Epithelial cell of prostate (primary cell): ENCODE measurements at regions not wholly inside any gene's neighbourhood (a gene's known extent, or its start where the extent isn't known, plus 50 kb on each side); places are given as distances from the start of the nearest gene placed in this dataset.
A peak's percentile ranks its signal among the peaks of the same experiment; 100 is the strongest.
"Not testable (repeated sequence)": the region's sequence is repeated elsewhere in the genome, so short reads cannot be mapped to it uniquely, and the experiment has no call there.

Source experiments
- DNase-seq: peaks from one replicate; pipeline ENCODE4 v3.0.0-alpha.2; 2011; ENCODE audit warnings: low read depth, low spot score
- H3K27ac ChIP-seq: fragments of 450-650 bp; 2 replicates; pipeline ENCODE4 v1.5.1; 2017; ENCODE audit warnings: mild to moderate bottlenecking

DNA sequence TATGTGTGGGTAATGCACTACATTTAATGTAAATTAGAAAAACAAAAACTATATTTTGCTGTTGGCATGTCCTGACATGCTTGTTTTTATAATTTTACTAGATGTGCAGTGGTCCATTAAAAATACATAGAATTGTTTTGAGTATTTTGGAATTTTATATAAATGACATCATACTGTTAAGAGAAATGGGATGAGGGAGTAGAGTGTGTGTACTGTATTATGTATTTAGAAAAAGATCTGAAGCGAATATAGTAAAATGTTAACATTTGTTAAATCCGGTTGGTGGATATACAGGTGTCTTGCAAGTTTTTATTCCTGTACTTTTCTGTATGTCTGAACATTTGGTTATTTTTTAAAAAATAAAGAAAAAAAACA, 288.4 kb upstream of the SATB1 start:
- DNase-seq, result no peak
- H3K27ac ChIP-seq, result no peak overlapping the region

GRCh38 chr3:18712713-18713576, 287.8 kb upstream of the SATB1 start:
- no peak for DNase-seq

GRCh38 chr3:18704326-18704725, 279.2 kb upstream of the SATB1 start:
- DNase-seq, result no peak
- no peak overlapping the region for H3K27ac ChIP-seq

More at GRCh38 chr3:18712713-18713576, 287.8 kb upstream of the SATB1 start:
- no peak overlapping the region for H3K27ac ChIP-seq

DNA sequence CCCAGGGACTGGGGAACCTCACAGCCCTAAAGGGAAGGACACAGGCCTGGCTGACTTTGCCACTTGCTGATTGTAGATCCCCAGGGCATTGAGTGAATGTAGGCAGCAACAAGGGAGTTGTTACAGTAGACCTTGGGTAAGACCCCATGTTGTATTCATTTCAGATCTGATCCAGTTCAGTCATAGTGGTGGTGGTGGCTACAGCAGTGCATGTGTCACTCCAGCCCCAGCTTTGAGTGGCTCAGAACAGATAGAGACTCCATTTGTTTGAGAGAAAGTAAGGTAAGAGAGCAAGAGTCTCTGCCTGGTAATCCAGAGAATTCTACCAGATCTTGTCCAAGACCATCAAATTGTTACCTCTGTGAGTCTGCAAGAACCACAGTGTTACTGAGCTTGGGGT, 278.7 kb upstream of the SATB1 start:
- DNase-seq, result no peak

GRCh38 chr3:18693588-18694329, 268.6 kb upstream of the SATB1 start:
- H3K27ac ChIP-seq, result not testable (repeated sequence)

More for the DNA sequence above, 278.7 kb upstream of the SATB1 start:
- no peak overlapping the region for H3K27ac ChIP-seq

GRCh38 chr3:18687286-18687685, 262.1 kb upstream of the SATB1 start:
- DNase-seq, result no peak
- no peak overlapping the region for H3K27ac ChIP-seq

More at GRCh38 chr3:18693588-18694329, 268.6 kb upstream of the SATB1 start:
- not testable (repeated sequence) for DNase-seq

GRCh38 chr3:18683900-18684299, 258.8 kb upstream of the SATB1 start:
- H3K27ac ChIP-seq, result no peak overlapping the region
- no peak for DNase-seq

DNA sequence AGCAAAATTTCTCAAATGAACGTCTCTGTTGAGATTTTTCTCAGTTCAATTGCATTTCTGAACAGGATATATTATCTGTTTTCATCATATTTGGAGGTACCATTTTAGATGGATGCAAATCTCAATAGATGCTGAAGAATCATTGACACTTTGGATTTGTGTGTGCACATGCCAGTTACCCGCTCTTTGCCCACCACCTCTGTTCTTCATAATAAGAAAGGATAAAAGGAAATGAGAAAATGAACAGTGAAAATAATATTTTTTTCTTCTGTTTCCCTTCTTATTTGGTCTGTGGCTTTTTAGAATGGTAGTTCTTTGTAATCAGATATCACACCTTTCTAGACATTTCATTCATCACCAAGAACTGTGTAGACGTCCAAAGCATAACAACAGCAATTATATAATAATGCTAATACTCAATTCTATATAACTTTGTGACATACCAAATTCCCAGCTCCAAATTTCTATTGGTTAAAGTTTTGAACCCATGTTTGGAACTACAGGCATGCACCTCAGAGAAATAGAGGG, 256.7 kb upstream of the SATB1 start:
- DNase-seq, result no peak
- H3K27ac ChIP-seq, result no peak overlapping the region

DNA sequence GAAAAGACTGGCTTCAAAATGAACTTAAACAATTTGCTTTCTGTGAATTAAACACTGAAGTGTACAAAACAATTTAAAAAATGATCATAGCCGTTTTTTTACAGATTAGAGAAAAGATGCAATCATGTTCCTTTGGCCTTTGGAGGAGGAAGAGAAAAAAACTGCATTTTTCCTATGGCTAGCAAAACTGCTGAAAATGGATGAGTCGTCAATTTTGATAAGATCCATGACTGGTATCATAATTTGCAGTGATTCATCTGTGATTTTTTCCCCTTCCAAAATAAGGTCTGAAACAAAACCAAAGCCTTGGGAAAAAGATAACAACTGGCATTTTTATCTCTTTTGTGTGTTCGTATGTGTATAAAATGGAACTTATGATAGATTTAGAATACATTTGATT, 255.6 kb upstream of the SATB1 start:
- DNase-seq, result no peak
- no peak overlapping the region for H3K27ac ChIP-seq

DNA sequence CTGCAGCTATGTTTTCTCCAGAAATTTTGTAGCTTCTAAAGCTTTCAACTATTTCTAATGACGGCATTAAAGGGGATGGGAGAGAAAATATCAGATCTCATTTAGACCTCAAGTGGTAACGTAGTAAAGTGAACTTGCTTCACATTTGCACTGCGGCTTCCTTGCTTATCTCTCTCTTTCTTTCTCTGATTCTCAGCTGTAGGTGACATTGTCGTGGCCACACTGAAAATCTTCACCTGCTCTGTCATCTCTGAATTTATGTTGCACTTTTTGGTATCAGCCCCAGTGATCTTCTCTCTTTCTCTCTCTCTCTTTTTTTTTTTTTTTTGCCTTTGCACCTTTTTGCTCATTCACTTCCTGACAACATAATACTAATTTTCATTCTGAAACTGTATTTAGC, 254.1 kb upstream of the SATB1 start:
- DNase-seq, result no peak
- no peak overlapping the region for H3K27ac ChIP-seq

- H3K27ac ChIP-seq, result no peak overlapping the region
- DNase-seq, result no peak
Measured at GRCh38 chr3:18675197-18675596, 250.1 kb upstream of the SATB1 start.

GRCh38 chr3:18672561-18672960, 247.4 kb upstream of the SATB1 start:
- no peak overlapping the region for H3K27ac ChIP-seq
- DNase-seq, result no peak

GRCh38 chr3:18670759-18671158, 245.6 kb upstream of the SATB1 start:
- no peak overlapping the region for H3K27ac ChIP-seq
- DNase-seq, result no peak

DNA sequence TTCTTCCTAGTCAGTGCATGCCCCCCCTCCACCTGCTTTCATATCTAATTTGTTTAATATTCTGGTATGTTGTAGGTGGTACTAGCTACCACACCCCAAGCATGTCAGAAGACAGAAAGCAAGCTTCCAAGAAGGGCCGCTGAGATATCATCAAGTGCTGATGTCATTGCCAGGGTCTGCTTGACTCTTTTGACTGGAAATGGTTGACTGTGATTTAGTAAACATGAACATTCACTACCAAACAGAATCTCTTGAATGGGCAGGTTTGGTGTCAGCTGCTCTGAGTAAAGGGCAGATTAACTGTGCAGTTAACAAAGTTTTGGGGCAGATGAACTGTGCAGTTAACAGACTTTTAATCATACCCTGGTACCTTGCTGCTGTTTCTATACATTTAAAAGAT, 244.2 kb upstream of the SATB1 start:
- H3K27ac ChIP-seq, result no peak overlapping the region
- DNase-seq, result no peak

- DNase-seq, result no peak
- H3K27ac ChIP-seq, result no peak overlapping the region
Measured at GRCh38 chr3:18667552-18667951, 242.4 kb upstream of the SATB1 start.

- peak overlapping the region; percentile 5 for H3K27ac ChIP-seq
- peak; percentile 56 for DNase-seq
Measured at GRCh38 chr3:18666655-18667054, 241.5 kb upstream of the SATB1 start.

DNA sequence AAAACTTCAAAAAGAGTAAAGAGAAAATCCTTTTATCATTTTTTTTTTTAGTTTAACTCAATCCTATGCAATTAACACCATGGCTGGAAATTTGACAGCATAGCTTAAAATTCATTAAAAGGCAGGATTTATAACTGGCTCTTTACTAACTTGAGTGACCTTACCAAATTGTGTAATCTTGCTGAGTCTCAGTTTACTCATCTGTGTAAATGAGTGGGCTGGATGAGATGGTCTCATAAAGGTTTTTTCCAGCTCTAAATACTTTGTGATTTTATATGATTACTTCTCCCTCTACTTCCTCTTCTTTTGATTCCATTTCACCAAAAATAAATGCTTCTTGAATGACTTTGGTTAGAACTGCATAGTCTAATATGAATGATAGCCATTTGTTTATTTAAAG, 234.9 kb upstream of the SATB1 start:
- no peak for DNase-seq
- H3K27ac ChIP-seq, result no peak overlapping the region

DNA sequence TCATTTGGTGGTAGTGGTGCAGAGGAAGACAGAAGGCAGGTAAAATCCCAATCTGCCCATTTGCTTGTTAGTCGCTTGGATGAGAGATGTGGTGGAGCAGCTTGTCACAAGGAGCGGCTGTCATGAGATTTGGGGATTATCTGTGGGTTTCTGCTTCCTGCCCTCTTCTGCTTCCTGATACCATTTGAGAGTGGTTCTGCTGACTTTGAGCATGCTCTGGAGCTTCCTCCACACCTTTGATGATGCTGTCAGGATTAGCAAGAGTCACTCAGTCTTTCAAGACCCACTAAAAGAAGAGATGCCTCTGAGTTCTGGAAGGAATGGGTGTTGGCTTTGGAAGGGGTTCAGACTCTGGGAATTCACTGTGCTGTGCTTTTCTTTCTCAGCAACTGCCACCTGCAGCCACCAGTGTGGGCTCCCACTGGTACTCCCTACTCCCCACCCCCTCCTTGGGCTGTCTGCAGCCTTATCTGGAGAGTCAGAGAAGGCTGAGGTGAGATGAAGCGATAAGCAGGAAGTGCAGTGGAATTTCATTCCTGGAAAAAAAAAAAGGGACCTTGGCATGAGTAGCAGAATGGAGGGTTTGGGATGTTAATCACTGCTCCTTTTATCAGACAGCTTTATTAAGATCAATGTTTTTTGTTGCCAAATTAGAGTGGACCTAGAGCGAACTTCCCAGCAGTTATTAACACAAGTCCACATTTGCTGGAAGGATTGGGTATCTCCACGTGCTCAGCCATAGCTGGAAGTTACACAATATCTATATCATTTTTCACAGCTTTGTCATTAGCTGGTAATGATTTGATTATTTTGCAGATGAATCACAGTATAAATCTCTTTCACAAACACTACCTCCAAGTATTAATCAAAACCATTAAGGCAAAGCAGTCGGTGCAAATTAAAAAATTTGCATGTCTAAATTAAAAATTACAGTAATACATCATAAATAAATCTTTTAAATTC, 233.0 kb upstream of the SATB1 start:
- peak; percentile 10 for DNase-seq
- no peak overlapping the region for H3K27ac ChIP-seq

DNA sequence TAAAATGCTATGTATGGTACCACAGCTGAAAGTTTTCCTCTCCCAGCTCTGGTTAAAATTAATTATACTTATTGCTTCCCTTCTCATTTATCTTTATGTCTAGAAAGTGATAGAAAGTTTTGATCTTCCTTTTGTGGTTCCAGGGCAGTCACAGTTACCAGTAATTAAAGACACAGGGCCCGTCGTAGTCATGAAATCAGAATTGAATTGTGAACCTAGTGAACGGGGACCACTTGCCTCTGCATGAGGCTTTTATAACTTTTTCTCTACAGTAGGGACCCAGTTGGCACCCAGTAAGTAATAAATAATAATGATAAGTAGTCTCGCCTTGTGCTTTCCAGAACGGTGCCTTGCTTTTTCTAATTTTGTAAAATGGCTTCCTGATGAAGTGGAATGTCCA, 231.7 kb upstream of the SATB1 start:
- no peak overlapping the region for H3K27ac ChIP-seq
- no peak for DNase-seq

DNA sequence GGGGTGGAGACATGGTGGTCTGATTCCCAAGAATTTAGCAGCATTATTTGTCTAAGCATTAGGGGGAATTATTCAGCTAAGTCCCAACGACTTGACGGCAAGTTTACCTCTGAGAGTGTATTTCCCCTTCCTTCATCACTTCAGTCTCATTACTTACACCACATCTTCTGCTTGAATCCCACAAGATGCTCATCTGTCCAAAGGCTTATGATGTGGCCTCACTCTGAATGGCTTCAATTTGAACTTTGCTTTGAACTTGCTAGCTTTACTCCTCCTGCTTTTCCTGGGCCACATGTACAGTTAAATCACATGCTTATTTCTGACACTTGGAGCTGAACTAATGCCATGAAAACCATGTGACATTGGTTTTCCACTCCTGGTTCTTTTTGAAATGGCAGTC, 231.3 kb upstream of the SATB1 start:
- no peak for DNase-seq
- no peak overlapping the region for H3K27ac ChIP-seq
